Activated CD4-positive, alpha-beta T cell treated with anti-CD3 and anti-CD28 coated beads for 36 hours (primary cell): ENCODE measurements at regions not wholly inside any gene's neighbourhood (a gene's known extent, or its start where the extent isn't known, plus 50 kb on each side); places are given as distances from the start of the nearest gene placed in this dataset.

Source experiments
- ATAC-seq: fragments of 200-7000 bp; cut with Tn5 transposase; one replicate; pipeline ENCODE4 v1.10.0; 2021; ENCODE audit warnings: mild to moderate bottlenecking, moderate library complexity
- CTCF ChIA-PET: fragments of 350-600 bp; sonication (Branson Sonifier 250); formaldehyde crosslinking; loops from one replicate; lab custom pipeline; 2021; ENCODE audit warnings: antibody characterized with exemption; lab: Charles Lee
- POLR2A ChIA-PET: fragments of 350-600 bp; sonication (Branson Sonifier 250); formaldehyde crosslinking; loops from one replicate; lab custom pipeline; 2021; ENCODE audit warnings: antibody characterized with exemption, inconsistent platforms; lab: Charles Lee
- DNase-seq: peaks from one replicate; pipeline ENCODE4 v3.0.0-alpha.2; 2020
- H3K27ac Mint-ChIP-seq: one replicate; pipeline ENCODE4 v1.8.0; 2021; ENCODE audit warnings: mixed read lengths
- H3K27me3 Mint-ChIP-seq: one replicate; pipeline ENCODE4 v1.8.0; 2021; ENCODE audit warnings: mixed read lengths
- H3K36me3 Mint-ChIP-seq: one replicate; pipeline ENCODE4 v1.8.0; 2021; ENCODE audit warnings: low read depth, mixed read lengths
- H3K4me1 Mint-ChIP-seq: one replicate; pipeline ENCODE4 v1.8.0; 2021; ENCODE audit warnings: mixed read lengths
- H3K4me3 Mint-ChIP-seq: one replicate; pipeline ENCODE4 v1.8.0; 2021; ENCODE audit warnings: mild to moderate bottlenecking, moderate library complexity, mixed read lengths
- H3K9me3 Mint-ChIP-seq: one replicate; pipeline ENCODE4 v1.8.0; 2021; ENCODE audit warnings: low read depth, mixed read lengths
- intact Hi-C, 2 experiments: fragments of 100-400 bp; cut with DNase I in 1 of 2; cut with micrococcal nuclease in 1 of 2; formaldehyde crosslinking; loops; one replicate each; pipeline versions ENCODE4 v1.14.2 to v1.15.1; 2022 to 2024; cut with DNase I, micrococcal nuclease

DNA sequence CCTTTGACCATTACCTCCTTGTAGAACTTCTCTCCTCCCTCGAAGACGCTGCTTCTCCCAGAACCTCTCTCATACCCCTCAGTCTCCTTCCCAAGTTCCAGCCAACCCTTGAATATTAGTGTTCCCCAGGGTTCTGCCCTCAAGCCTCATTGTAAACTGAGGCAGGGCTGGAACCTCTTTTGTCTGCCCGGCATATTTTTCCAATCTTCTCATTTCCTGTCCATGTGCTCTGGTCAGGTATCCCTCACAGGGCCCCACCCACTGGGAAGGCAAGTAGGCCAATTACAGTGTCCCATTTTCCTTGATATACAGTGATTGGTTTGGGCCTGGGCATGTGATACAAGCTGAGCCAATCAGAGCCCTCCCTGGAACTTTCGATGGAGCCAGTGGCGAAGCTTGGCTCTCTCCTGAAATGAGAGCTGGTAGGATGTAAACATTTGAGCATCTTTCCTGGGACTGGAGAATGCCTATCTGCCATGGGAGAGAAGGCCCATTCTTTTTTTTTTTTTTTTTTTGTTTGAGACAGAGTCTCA lies 57.1 kb upstream of the ID3 start:
- Mint-ChIP-seq H3K4me3 (no peak overlapping the region), H3K36me3 (peaks cover 4% of the 10 kb centered on the region), H3K9me3 (peaks cover 6% of the 10 kb centered on the region), H3K4me1 (peaks cover 96% of the 10 kb centered on the region), H3K27me3 (no peaks in the 10 kb centered on the region), H3K27ac (peak overlapping the region; percentile 23)
- intact Hi-C loops: loop anchor here in 1 of 2 experiments (5.0 kb wide), 2 partner anchors 274 to 1351 kb away; partner anchors contain the start of gene HNRNPR
- POLR2A ChIA-PET: no interaction called here
- CTCF ChIA-PET: interaction anchor here (1.2 kb wide), 1 partner anchor 25 kb away, joined by 3 read pairs; no protein-coding TSS in a partner anchor
- no peak for DNase-seq
- no peak for ATAC-seq

DNA sequence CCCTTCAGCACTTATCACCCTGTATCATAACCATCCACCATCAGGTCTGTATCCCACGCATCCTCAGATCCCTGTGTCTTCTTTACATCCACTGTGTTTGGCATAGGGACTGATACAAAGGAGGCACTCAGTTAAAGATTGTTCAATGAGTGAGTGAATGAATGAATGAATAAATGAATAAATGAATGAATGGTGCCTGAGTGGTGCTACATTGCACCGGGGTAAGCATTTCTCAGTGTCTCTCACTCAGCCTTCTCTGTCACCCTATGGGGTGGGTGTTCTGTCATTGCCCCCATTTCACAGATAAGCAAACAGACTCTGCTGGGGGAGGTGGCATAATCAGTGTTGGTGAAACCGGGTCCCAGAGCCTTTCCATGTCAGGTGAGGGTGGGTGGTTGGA lies 56.6 kb upstream of the ID3 start:
- peaks cover 6% of the 10 kb centered on the region for H3K9me3 Mint-ChIP-seq
- intact Hi-C loops: loop anchor here in 1 of 2 experiments (5.0 kb wide), 2 partner anchors 274 to 1351 kb away; partner anchors contain the start of gene HNRNPR
- H3K36me3 Mint-ChIP-seq: peaks cover 4% of the 10 kb centered on the region
- no peak overlapping the region for H3K4me3 Mint-ChIP-seq
- ATAC-seq (no peak), DNase-seq (no peak)
- H3K4me1 Mint-ChIP-seq: peaks cover 94% of the 10 kb centered on the region
- peak overlapping the region; percentile 26 for H3K27ac Mint-ChIP-seq
- no peaks in the 10 kb centered on the region for H3K27me3 Mint-ChIP-seq
- ChIA-PET POLR2A (no interaction called here), CTCF (no interaction called here)

DNA sequence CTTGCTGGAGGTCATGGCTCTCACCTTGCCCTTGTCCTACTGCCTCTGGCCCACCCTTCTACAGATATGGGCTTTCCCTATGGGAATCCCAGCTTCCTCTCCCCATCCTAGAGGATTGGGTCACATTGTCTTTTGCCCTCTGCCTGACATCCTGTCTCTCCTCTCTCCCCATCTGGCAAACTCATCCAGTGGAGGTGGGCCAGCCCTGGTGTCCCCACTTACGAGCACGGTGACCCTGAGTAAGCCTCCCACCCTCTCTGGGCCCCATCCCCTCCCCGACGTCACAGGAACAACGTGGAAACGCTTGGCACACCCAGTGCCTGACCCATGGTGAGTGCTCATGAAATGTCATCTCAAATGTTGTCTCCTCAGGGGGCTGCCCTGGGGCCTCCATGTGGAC lies 56.1 kb upstream of the ID3 start:
- no peaks in the 10 kb centered on the region for H3K27me3 Mint-ChIP-seq
- intact Hi-C loops: loop anchor here in 1 of 2 experiments (5.0 kb wide), 2 partner anchors 273 to 1352 kb away; partner anchors contain the start of gene HNRNPR
- H3K4me1 Mint-ChIP-seq: peaks cover 94% of the 10 kb centered on the region
- peak overlapping the region; percentile 26 for H3K27ac Mint-ChIP-seq
- H3K9me3 Mint-ChIP-seq: peaks cover 6% of the 10 kb centered on the region
- ChIA-PET CTCF (no interaction called here), POLR2A (no interaction called here)
- no peak for ATAC-seq
- DNase-seq: no peak
- H3K4me3 Mint-ChIP-seq: no peak overlapping the region
- peaks cover 4% of the 10 kb centered on the region for H3K36me3 Mint-ChIP-seq

DNA sequence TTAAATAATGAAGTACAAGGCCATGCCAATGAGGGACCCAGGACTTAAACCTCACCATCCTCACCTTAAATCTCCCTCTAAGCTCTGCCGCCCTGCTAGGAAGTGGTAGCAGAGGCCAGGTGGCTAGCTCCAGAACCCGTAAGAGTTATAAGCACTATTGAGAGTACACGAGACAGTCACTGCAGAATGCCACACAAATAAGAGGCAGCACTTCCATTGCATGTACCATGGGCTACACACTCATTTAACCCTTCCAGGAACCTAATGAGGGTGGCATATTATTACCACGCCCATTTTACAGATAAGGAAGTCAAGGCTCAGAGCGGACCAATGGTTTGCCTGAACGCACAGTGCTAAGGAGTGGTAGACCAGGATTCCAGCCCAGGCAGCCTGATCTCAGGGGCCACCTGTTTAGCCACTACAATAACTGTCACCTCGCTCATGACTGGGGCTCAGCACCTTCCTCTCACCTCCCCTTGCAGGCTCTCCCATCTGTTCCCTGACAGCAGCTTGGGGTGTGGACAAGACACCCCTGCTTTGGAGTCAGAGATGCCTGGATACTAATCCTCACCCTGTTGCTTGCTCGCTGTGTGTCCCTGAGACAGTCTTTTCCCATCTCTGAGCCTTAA lies 54.8 kb upstream of the ID3 start:
- H3K4me1 Mint-ChIP-seq: peaks cover 85% of the 10 kb centered on the region
- peaks cover 6% of the 10 kb centered on the region for H3K9me3 Mint-ChIP-seq
- H3K36me3 Mint-ChIP-seq: peaks cover 4% of the 10 kb centered on the region
- DNase-seq (no peak), ATAC-seq (no peak)
- ChIA-PET CTCF (interaction anchor here (0.7 to 3.7 kb wide), 6 partner anchors 16 to 210 kb away, joined by 3 to 12 read pairs (median 6); no protein-coding TSS in a partner anchor), POLR2A (interaction anchor here (0.9 to 1.5 kb wide), 2 partner anchors 10 to 57 kb away, joined by 3 to 4 read pairs; no protein-coding TSS in a partner anchor)
- intact Hi-C loops: no loop called here
- H3K27me3 Mint-ChIP-seq: no peaks in the 10 kb centered on the region
- peak overlapping the region; percentile 77 for H3K27ac Mint-ChIP-seq
- H3K4me3 Mint-ChIP-seq: no peak overlapping the region

DNA sequence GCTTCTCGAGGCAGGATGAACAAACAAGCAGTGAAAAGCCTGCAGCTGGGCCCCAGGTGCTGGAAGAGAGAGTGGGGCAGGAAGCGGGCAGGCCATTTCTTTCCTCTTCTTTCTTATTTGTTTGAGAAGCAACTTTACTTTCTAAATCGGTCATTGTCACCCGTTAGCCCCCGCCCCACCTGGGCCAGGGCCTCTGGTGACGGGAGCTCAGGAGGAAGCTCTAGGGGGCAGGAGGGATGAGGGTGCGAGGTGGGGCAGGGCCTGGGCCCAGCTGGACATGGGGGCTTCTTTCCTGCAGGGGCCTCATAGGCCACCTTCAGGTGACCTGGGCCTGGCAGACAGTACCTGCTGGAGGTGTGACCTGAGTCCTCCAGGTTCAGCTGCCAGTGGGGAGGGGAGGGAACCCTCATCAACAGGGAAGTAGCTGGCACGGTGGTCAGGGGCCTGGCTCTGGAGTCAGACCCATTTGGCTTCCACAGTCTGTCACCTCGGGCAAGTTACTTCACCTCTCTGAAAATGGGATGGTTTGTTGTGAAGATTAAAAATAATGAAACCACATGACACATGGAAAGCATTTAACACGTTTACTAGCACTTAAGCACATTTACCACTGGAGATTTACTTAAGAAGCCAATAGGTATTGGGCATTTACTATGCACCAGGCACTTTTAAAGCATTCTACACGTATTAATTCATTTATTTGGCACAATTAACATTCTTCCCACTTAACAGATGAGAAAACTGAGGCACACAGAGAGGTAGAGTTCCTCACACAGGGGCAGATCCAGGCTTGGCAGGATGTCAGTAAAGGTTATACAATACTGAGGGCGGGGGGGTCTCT lies 54.1 kb upstream of the ID3 start:
- Mint-ChIP-seq H3K36me3 (peaks cover 3% of the 10 kb centered on the region), H3K27ac (peak overlapping the region; percentile 77), H3K27me3 (no peaks in the 10 kb centered on the region), H3K9me3 (peaks cover 3% of the 10 kb centered on the region), H3K4me3 (peak overlapping the region; percentile 10), H3K4me1 (peaks cover 78% of the 10 kb centered on the region)
- ATAC-seq (peak; percentile 66), DNase-seq (peak; percentile 80)
- ChIA-PET CTCF (interaction anchor here (0.7 to 3.7 kb wide), 10 partner anchors 8 to 209 kb away, joined by 3 to 12 read pairs (median 4); no protein-coding TSS in a partner anchor), POLR2A (interaction anchor here (0.6 to 1.5 kb wide), 3 partner anchors 10 to 56 kb away, joined by 3 to 4 read pairs (median 4); no protein-coding TSS in a partner anchor)
- intact Hi-C loops: loop anchor here in 1 of 2 experiments (1.0 kb wide), 2 partner anchors 22 to 54 kb away; partner anchors contain the start of gene ID3

DNA sequence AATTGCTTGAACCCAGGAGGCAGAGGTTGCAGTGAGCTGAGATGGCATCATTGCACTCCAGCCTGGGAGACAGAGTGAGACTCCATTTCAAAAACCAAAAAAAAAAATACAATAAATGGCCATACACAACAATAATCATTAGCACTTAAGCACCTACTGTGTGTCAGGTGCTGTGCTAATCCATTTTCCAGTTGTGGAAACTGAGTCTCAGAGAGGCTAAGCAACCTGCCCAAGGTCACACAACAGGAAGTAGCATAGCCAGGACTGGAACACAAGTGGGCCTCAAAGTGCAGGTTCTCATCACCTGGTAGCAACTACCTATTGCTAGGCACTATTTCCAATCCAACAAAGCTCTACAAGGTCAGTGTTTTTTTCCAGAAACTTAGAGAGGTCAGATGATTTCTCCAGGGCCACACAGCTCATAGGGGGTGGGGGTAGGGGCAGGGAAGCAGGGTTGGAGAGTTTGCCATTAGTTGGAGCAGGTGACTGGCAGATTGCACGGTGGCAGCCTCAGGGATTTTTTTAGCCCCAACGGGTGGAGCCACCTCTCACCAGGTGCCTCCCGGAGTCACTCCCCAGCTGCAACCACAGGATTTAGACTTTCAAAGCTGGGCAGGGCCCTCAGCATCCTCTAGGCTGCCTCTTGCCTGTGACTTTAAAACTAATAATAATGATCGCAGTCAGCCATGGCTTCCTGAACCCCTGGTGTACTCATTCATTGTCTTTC lies 52.5 kb upstream of the ID3 start:
- CTCF ChIA-PET: interaction anchor here (0.7 to 3.7 kb wide), 9 partner anchors 9 to 68 kb away, joined by 3 to 12 read pairs (median 4); no protein-coding TSS in a partner anchor
- H3K27ac Mint-ChIP-seq: peak overlapping the region; percentile 77
- H3K4me3 Mint-ChIP-seq: no peak overlapping the region
- POLR2A ChIA-PET: no interaction called here
- no peaks in the 10 kb centered on the region for H3K9me3 Mint-ChIP-seq
- no peak for DNase-seq
- no peak for ATAC-seq
- no peaks in the 10 kb centered on the region for H3K36me3 Mint-ChIP-seq
- no peaks in the 10 kb centered on the region for H3K27me3 Mint-ChIP-seq
- H3K4me1 Mint-ChIP-seq: peaks cover 76% of the 10 kb centered on the region
- intact Hi-C loops: no loop called here

DNA sequence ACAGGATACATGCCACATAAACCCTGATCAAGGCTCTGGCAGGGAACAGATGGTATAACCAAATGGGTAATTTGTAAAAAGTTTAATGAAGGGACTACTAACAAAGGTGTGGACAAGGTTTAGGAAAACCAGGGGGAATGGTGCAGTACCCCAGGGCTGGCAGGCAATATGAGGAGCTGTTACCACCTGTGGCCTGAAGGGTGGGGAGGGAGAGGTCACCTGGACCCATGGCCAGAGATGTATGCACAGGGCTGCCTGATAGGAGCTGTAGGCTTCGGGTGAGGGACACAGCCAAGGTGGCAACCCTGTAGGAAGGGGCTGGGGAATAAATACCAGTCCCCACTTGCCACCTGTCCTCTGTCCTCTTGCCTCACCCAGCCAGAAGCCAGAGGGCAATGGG lies 51.4 kb upstream of the ID3 start:
- intact Hi-C loops: no loop called here
- Mint-ChIP-seq H3K4me3 (no peak overlapping the region), H3K9me3 (no peaks in the 10 kb centered on the region), H3K27ac (peak overlapping the region; percentile 16), H3K4me1 (peaks cover 69% of the 10 kb centered on the region), H3K27me3 (no peaks in the 10 kb centered on the region), H3K36me3 (no peaks in the 10 kb centered on the region)
- ChIA-PET CTCF (interaction anchor here (1.1 to 3.7 kb wide), 3 partner anchors 19 to 56 kb away, joined by 3 to 12 read pairs (median 3); no protein-coding TSS in a partner anchor), POLR2A (no interaction called here)
- DNase-seq (no peak), ATAC-seq (no peak)

DNA sequence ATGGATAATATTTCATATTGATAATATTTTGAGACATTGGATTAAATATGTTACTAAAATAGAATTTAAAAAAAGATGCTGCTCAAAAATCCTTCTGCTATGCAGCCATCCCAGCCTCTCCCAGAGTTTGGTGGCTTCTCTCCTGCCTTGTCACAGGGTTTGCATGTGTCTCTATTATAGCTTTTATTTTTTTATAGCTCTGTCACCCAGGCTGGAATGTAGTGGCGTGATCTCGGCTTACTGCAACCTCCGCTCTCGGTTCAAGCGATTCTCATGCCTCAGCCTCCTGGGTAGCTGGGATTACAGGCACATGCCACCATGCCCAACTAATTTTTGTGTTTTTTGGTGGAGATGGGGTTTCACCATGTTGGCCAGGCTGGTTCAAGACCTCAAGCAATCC lies 50.7 kb upstream of the ID3 start:
- H3K4me3 Mint-ChIP-seq: no peak overlapping the region
- no peaks in the 10 kb centered on the region for H3K9me3 Mint-ChIP-seq
- peaks cover 62% of the 10 kb centered on the region for H3K4me1 Mint-ChIP-seq
- POLR2A ChIA-PET: no interaction called here
- no peak overlapping the region for H3K27ac Mint-ChIP-seq
- no peak for DNase-seq
- no peaks in the 10 kb centered on the region for H3K27me3 Mint-ChIP-seq
- intact Hi-C loops: no loop called here
- CTCF ChIA-PET: interaction anchor here (0.9 to 1.3 kb wide), 4 partner anchors 14 to 55 kb away, joined by 3 to 4 read pairs (median 4); no protein-coding TSS in a partner anchor
- no peaks in the 10 kb centered on the region for H3K36me3 Mint-ChIP-seq
- ATAC-seq: no peak
